ENCODE measurements at regions not wholly inside any gene's neighbourhood (a gene's known extent, or its start where the extent isn't known, plus 50 kb on each side); places are given as distances from the start of the nearest gene placed in this dataset.

GRCh38 chr4:143076723-143077122 is 108.0 kb upstream of the USP38 start:
- no peak for TF ChIP-seq CTCF (IDR thresholded peaks at IDR 0.05)
- TF ChIP-seq POLR2A (IDR thresholded peaks at IDR 0.05), result no peak
- TF ChIP-seq EP300 (IDR thresholded peaks at IDR 0.05), result no peak
